ENCODE measurements at regions not wholly inside any gene's neighbourhood (a gene's known extent, or its start where the extent isn't known, plus 50 kb on each side); places are given as distances from the start of the nearest gene placed in this dataset.

DNA sequence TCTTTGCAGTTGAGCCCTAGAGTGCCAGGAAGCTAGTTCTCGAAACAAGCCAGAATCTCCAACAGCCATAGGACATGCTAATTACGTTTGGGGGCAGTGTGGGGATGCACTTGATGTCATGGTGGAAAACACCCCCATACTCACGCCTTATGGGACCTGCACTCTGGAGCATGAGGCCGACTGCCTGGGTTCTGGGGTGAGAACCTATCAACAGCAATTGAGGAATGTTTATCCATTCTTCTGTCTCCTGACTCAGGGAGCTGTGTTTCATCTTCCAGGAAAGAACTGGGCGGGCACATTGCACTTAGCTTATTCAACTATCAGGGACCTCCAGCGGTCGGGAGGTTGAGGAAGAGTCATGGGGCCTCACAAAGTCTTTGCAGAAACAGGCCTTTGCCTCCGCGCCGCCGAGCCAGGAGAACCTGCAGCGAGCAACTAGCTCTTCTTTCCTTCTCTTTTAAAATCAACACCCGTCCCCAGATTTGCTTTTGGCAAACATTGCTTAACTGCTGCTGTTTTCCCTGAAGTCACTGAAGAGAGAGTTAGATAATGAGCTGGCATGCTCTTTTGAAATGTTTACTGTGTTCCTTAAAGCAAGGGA lies 226.1 kb upstream of the DIO3 start:
- TF ChIP-seq, protein P1, sequence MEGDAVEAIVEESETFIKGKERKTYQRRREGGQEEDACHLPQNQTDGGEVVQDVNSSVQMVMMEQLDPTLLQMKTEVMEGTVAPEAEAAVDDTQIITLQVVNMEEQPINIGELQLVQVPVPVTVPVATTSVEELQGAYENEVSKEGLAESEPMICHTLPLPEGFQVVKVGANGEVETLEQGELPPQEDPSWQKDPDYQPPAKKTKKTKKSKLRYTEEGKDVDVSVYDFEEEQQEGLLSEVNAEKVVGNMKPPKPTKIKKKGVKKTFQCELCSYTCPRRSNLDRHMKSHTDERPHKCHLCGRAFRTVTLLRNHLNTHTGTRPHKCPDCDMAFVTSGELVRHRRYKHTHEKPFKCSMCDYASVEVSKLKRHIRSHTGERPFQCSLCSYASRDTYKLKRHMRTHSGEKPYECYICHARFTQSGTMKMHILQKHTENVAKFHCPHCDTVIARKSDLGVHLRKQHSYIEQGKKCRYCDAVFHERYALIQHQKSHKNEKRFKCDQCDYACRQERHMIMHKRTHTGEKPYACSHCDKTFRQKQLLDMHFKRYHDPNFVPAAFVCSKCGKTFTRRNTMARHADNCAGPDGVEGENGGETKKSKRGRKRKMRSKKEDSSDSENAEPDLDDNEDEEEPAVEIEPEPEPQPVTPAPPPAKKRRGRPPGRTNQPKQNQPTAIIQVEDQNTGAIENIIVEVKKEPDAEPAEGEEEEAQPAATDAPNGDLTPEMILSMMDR (IDR thresholded peaks at IDR 0.05; ENCODE audit: unreplicated experiment): no peak
- BruUV-seq (replicated peaks): no TSS peak
- intact Hi-C loops (cut with micrococcal nuclease): no loop called here
- Mint-ChIP-seq H3K9me3 (ENCODE audit: unreplicated experiment) (no peaks in the 10 kb centered on the region), H3K36me3 (ENCODE audit: insufficient read depth, unreplicated experiment) (no peaks in the 10 kb centered on the region), H3K4me1 (ENCODE audit: insufficient read depth, unreplicated experiment) (no peaks in the 10 kb centered on the region), H3K4me3 (ENCODE audit: unreplicated experiment) (no peak overlapping the region), H3K27me3 (ENCODE audit: insufficient read depth, unreplicated experiment) (peaks cover 61% of the 10 kb centered on the region), H3K27ac (ENCODE audit: low read depth, unreplicated experiment) (no peak overlapping the region)
- DNase-seq (ENCODE audit: unreplicated experiment): no peak
- POLR2A ChIA-PET: no interaction called here
- CTCF ChIA-PET: no interaction called here

- Mint-ChIP-seq H3K9me3 (ENCODE audit: unreplicated experiment) (no peaks in the 10 kb centered on the region), H3K4me3 (ENCODE audit: unreplicated experiment) (no peak overlapping the region), H3K27ac (ENCODE audit: low read depth, unreplicated experiment) (no peak overlapping the region), H3K4me1 (ENCODE audit: insufficient read depth, unreplicated experiment) (no peaks in the 10 kb centered on the region), H3K36me3 (ENCODE audit: insufficient read depth, unreplicated experiment) (no peaks in the 10 kb centered on the region), H3K27me3 (ENCODE audit: insufficient read depth, unreplicated experiment) (peaks cover 61% of the 10 kb centered on the region)
- intact Hi-C loops (cut with micrococcal nuclease): no loop called here
- DNase-seq (ENCODE audit: unreplicated experiment): no peak
- TF ChIP-seq, protein P1 (IDR thresholded peaks at IDR 0.05; ENCODE audit: unreplicated experiment): no peak
- CTCF ChIA-PET: no interaction called here
- POLR2A ChIA-PET: interaction anchor here (0.6 kb wide), 1 partner anchor 369 kb away, joined by 3 read pairs; no protein-coding TSS in a partner anchor
- no TSS peak for BruUV-seq (replicated peaks)
Measured at GRCh38 chr14:101336183-101336582, 225.1 kb upstream of the DIO3 start.

GRCh38 chr14:101337053-101337452 lies 224.2 kb upstream of the DIO3 start:
- Mint-ChIP-seq H3K4me3 (ENCODE audit: unreplicated experiment) (no peak overlapping the region), H3K9me3 (ENCODE audit: unreplicated experiment) (no peaks in the 10 kb centered on the region), H3K27ac (ENCODE audit: low read depth, unreplicated experiment) (no peak overlapping the region), H3K4me1 (ENCODE audit: insufficient read depth, unreplicated experiment) (no peaks in the 10 kb centered on the region), H3K36me3 (ENCODE audit: insufficient read depth, unreplicated experiment) (no peaks in the 10 kb centered on the region), H3K27me3 (ENCODE audit: insufficient read depth, unreplicated experiment) (peaks cover 64% of the 10 kb centered on the region)
- no TSS peak for BruUV-seq (replicated peaks)
- no peak for DNase-seq (ENCODE audit: unreplicated experiment)
- POLR2A ChIA-PET: no interaction called here
- TF ChIP-seq, protein P1 (IDR thresholded peaks at IDR 0.05; ENCODE audit: unreplicated experiment): no peak
- intact Hi-C loops (cut with micrococcal nuclease): no loop called here
- CTCF ChIA-PET: no interaction called here

DNA sequence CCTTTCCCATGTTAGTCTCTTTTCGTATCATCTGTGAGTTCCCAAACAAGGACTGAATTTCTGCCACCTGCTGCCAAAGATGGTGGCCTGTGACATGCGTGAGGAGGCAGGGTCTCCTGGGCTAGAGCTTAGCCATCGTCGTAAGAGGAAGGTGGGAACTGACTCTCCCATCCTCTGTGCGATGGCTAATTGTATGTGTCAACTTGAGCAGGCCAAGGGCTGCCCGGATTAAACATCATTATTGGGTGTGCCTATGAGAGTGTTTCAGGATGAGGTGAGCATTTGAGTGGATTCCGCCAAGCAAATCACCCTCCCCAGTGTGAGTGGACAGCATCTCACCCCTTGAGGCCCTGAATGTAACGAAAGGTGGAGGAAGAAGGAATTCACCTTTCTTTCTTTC lies 220.7 kb upstream of the DIO3 start:
- Mint-ChIP-seq H3K4me3 (ENCODE audit: unreplicated experiment) (no peak overlapping the region), H3K27ac (ENCODE audit: low read depth, unreplicated experiment) (no peak overlapping the region), H3K4me1 (ENCODE audit: insufficient read depth, unreplicated experiment) (no peaks in the 10 kb centered on the region), H3K9me3 (ENCODE audit: unreplicated experiment) (no peaks in the 10 kb centered on the region), H3K36me3 (ENCODE audit: insufficient read depth, unreplicated experiment) (no peaks in the 10 kb centered on the region), H3K27me3 (ENCODE audit: insufficient read depth, unreplicated experiment) (peaks cover 63% of the 10 kb centered on the region)
- no TSS peak for BruUV-seq (replicated peaks)
- CTCF ChIA-PET: no interaction called here
- POLR2A ChIA-PET: interaction anchor here (0.7 kb wide), 1 partner anchor 129 kb away, joined by 3 read pairs; no protein-coding TSS in a partner anchor
- TF ChIP-seq, protein P1 (IDR thresholded peaks at IDR 0.05; ENCODE audit: unreplicated experiment): no peak
- no peak for DNase-seq (ENCODE audit: unreplicated experiment)
- intact Hi-C loops (cut with micrococcal nuclease): no loop called here
